IMR-90 (cell line): ENCODE measurements at regions not wholly inside any gene's neighbourhood (a gene's known extent, or its start where the extent isn't known, plus 50 kb on each side); places are given as distances from the start of the nearest gene placed in this dataset.

ENCODE experiments used
- ATAC-seq: fragments of 200-7000 bp; cut with Tn5 transposase; 2 replicates; pipeline ENCODE4 v1.9.1; 2020; ENCODE audit warnings: low read depth, mild to moderate bottlenecking, moderate library complexity
- BruUV-seq: library from RNA; stranded (reverse); fragments of 400-500 nt; replicated peaks from 2 replicates; lab custom pipeline; 2021; lab: Mats Ljungman, UMichigan
- CTCF ChIA-PET: fragments of 300-600 bp; formaldehyde crosslinking; extraction: SDS; loops from one replicate; lab custom pipeline; 2021; ENCODE audit warnings: antibody characterized with exemption; lab: Yijun Ruan, JAX
- POLR2A ChIA-PET: fragments of 300-600 bp; sonication (Branson Sonifier 250); formaldehyde crosslinking; loops from one replicate; lab custom pipeline; 2022; ENCODE audit warnings: antibody characterized with exemption; ENCODE audit not compliant: unreplicated experiment; lab: Charles Lee
- DNase-seq: peaks from one replicate; pipeline ENCODE4 v3.0.0; 2013
- H2AFZ ChIP-seq: replicated peaks from 2 replicates; pipeline ENCODE3; 2013; ENCODE audit warnings: low read length, mild to moderate bottlenecking; ENCODE audit not compliant: poor library complexity
- H2AK5ac ChIP-seq: 2 replicates; pipeline ENCODE4 v1.6.1; 2013; ENCODE audit warnings: low read depth, low read length, inconsistent platforms
- H2AK9ac ChIP-seq: replicated peaks from 2 replicates; pipeline ENCODE3; 2013; ENCODE audit warnings: mild to moderate bottlenecking, low read depth, low read length, moderate library complexity; ENCODE audit not compliant: poor library complexity
- H2BK120ac ChIP-seq: 2 replicates; pipeline ENCODE4 v1.6.1; 2013; ENCODE audit warnings: low read depth, low read length, inconsistent platforms
- H2BK15ac ChIP-seq: 3 replicates; pipeline ENCODE4 v1.6.1; 2013; ENCODE audit warnings: low read depth, low read length, inconsistent platforms
- H2BK20ac ChIP-seq: 2 replicates; pipeline ENCODE4 v1.6.1; 2013; ENCODE audit warnings: low read depth, mild to moderate bottlenecking, inconsistent platforms, low read length, moderate library complexity
- H2BK5ac ChIP-seq: 2 replicates; pipeline ENCODE4 v1.6.1; 2013; ENCODE audit warnings: mild to moderate bottlenecking, low read depth, low read length, inconsistent platforms; ENCODE audit not compliant: poor library complexity, severe bottlenecking
- H3K14ac ChIP-seq: replicated peaks from 2 replicates; pipeline ENCODE4 v1.6.1; 2013; ENCODE audit warnings: low read depth, low read length, inconsistent platforms
- H3K18ac ChIP-seq: 2 replicates; pipeline ENCODE4 v1.6.1; 2013; ENCODE audit warnings: low read depth, low read length, control low read depth
- H3K23ac ChIP-seq: 2 replicates; pipeline ENCODE4 v1.6.1; 2013; ENCODE audit warnings: low read depth, low read length, inconsistent platforms
- H3K27ac ChIP-seq: 2 replicates; pipeline ENCODE4 v1.5.1; 2013; ENCODE audit warnings: mild to moderate bottlenecking, control low read depth, low read length; ENCODE audit not compliant: insufficient read depth
- H3K27me3 ChIP-seq: 2 replicates; pipeline ENCODE4 v1.6.1; 2013; ENCODE audit warnings: low read length; ENCODE audit not compliant: control insufficient read depth, insufficient read depth
- H3K36me3 ChIP-seq: 2 replicates; pipeline ENCODE4 v1.6.1; 2013; ENCODE audit warnings: low read length, mixed read lengths; ENCODE audit not compliant: control insufficient read depth, insufficient read depth
- H3K4ac ChIP-seq: 2 replicates; pipeline ENCODE4 v1.6.1; 2013; ENCODE audit warnings: low read depth, low read length, inconsistent platforms
- H3K4me1 ChIP-seq: 2 replicates; pipeline ENCODE4 v1.6.1; 2013; ENCODE audit warnings: low read length, mixed read lengths; ENCODE audit not compliant: control insufficient read depth, insufficient read depth
- H3K4me2 ChIP-seq: 2 replicates; pipeline ENCODE4 v1.6.1; 2013; ENCODE audit warnings: low read depth, mild to moderate bottlenecking, control low read depth, low read length, moderate library complexity
- H3K4me3 ChIP-seq: 2 replicates; pipeline ENCODE4 v1.5.1; 2013; ENCODE audit warnings: low read depth, mild to moderate bottlenecking, control low read depth, low read length, moderate library complexity; ENCODE audit not compliant: insufficient read depth
- H3K56ac ChIP-seq: 2 replicates; pipeline ENCODE4 v1.6.1; 2013; ENCODE audit warnings: low read length, inconsistent platforms; ENCODE audit not compliant: insufficient read depth; ENCODE audit errors: extremely low read depth
- H3K79me1 ChIP-seq, 2 experiments: 2 replicates each; pipeline ENCODE4 v1.6.1; 2013; ENCODE audit warnings: low read length in 2 of 2, inconsistent platforms in 1 of 2, low read depth in 1 of 2
- H3K9ac ChIP-seq: 2 replicates; pipeline ENCODE4 v1.6.1; 2013; ENCODE audit warnings: low read depth, low read length, control low read depth
- H3K9me1 ChIP-seq: 2 replicates; pipeline ENCODE4 v1.6.1; 2013; ENCODE audit warnings: low read length, inconsistent platforms; ENCODE audit not compliant: insufficient read depth
- H3K9me3 ChIP-seq: 2 replicates; pipeline ENCODE4 v1.6.1; 2013; ENCODE audit warnings: low read length; ENCODE audit not compliant: control insufficient read depth, insufficient read depth
- H4K20me1 ChIP-seq: 2 replicates; pipeline ENCODE4 v1.6.1; 2013; ENCODE audit warnings: low read length, inconsistent platforms; ENCODE audit not compliant: insufficient read depth
- H4K5ac ChIP-seq: 2 replicates; pipeline ENCODE4 v1.6.1; 2013; ENCODE audit warnings: mild to moderate bottlenecking, low read depth, low read length, control low read depth
- H4K8ac ChIP-seq, 2 experiments: 2 replicates each; pipeline ENCODE4 v1.6.1; 2013; ENCODE audit warnings: low read depth in 2 of 2, low read length in 2 of 2, control low read depth in 1 of 2, inconsistent platforms in 1 of 2
- H4K91ac ChIP-seq: 2 replicates; pipeline ENCODE4 v1.6.1; 2013; ENCODE audit warnings: low read depth, low read length, inconsistent platforms; ENCODE audit not compliant: insufficient read depth
- BHLHE40 ChIP-seq: fragments of 150-350 bp; IDR thresholded peaks from 2 replicates; pipeline ENCODE4 v1.6.1; 2016; ENCODE audit warnings: mild to moderate bottlenecking, low read depth, low read length
- MXI1 ChIP-seq: IDR thresholded peaks from 2 replicates; pipeline ENCODE4 v1.6.1; 2012; ENCODE audit warnings: low read depth, mild to moderate bottlenecking, low read length, moderate library complexity, borderline replicate concordance
- NFE2L2 ChIP-seq: fragments of 150-350 bp; IDR thresholded peaks from 2 replicates; pipeline ENCODE4 v1.6.1; 2016; ENCODE audit warnings: low read depth, mild to moderate bottlenecking, low read length
- POLR2A ChIP-seq: IDR thresholded peaks from 2 replicates; pipeline ENCODE4 v1.6.1; 2012; ENCODE audit warnings: mild to moderate bottlenecking, low read depth, low read length
- RCOR1 ChIP-seq: IDR thresholded peaks from 2 replicates; pipeline ENCODE4 v1.6.1; 2012; ENCODE audit warnings: mild to moderate bottlenecking, low read length, improper control_type of control experiment; ENCODE audit not compliant: insufficient replicate concordance
- RFX5 ChIP-seq: IDR thresholded peaks from 2 replicates; pipeline ENCODE4 v1.8.0; 2012; ENCODE audit warnings: low read depth, mild to moderate bottlenecking, low read length, moderate library complexity
- SMC3 ChIP-seq: fragments of 150-350 bp; IDR thresholded peaks from 2 replicates; pipeline ENCODE4 v1.6.1; 2016; ENCODE audit warnings: low read depth, mild to moderate bottlenecking, antibody characterized with exemption, low read length, moderate library complexity
- USF2 ChIP-seq: fragments of 150-350 bp; IDR thresholded peaks from 2 replicates; pipeline ENCODE4 v1.6.1; 2017; ENCODE audit warnings: mild to moderate bottlenecking, antibody characterized with exemption, low read length, low read depth
- dilution Hi-C: fragments of 300-500 bp; cut with HindIII; formaldehyde crosslinking; loops from one replicate; pipeline ENCODE4 v1.14.3; 2018; ENCODE audit warnings: low sequenced_read_pairs; ENCODE audit not compliant: unreplicated experiment
- in situ Hi-C: fragments of 300-500 bp; cut with MboI; formaldehyde crosslinking; loops from 3 replicates; pipeline ENCODE4 v1.14.3; 2019; ENCODE audit warnings: low sequenced_read_pairs, inconsistent platforms, mixed read lengths
- intact Hi-C: fragments of 100-400 bp; cut with micrococcal nuclease; formaldehyde crosslinking; loops from 2 replicates; pipeline ENCODE4 v1.10.0; 2022
- TF ChIP-seq, protein P1 (sequence below): fragments of 150-350 bp; IDR thresholded peaks from 2 replicates; pipeline ENCODE4 v1.6.1; 2016; ENCODE audit warnings: low read depth, mild to moderate bottlenecking, low read length, moderate library complexity, borderline replicate concordance

DNA sequence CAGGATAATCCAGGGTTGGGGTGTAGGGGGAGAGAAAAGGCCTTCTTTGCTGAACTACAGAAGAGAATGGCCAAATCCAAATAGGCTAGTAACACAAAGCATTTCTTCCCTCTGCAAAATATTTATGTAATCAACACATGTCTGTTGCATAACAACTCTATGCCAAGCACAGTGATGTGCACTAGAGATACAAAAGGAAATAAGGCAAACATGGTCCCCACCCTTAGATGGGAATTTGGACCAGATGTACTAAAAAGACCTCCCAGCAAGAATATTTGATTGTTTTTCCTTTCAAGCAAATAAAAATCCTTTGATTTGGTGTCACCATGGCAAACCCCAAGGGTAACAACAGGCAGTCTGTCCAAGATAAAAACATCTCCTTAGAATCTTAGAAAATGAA, 177.6 kb upstream of the FGF13 start:
- Histone ChIP-seq H3K56ac (no peak overlapping the region), H2AK9ac (no peak overlapping the region), H2AK5ac (no peak overlapping the region), H3K9ac (no peak overlapping the region), H3K18ac (no peak overlapping the region), H2BK120ac (no peak overlapping the region), H2BK20ac (no peak overlapping the region), H4K8ac (no peak overlapping the region), H3K23ac (no peak overlapping the region), H2BK5ac (no peak overlapping the region), H3K36me3 (no peaks in the 10 kb centered on the region), H3K4me3 (no peak overlapping the region), H3K9me1 (no peaks in the 10 kb centered on the region), H3K79me1 (no peaks in the 10 kb centered on the region), H3K9me3 (no peaks in the 10 kb centered on the region), H2AFZ (no peak overlapping the region), H4K5ac (no peak overlapping the region), H3K14ac (no peak overlapping the region), H4K91ac (no peak overlapping the region), H4K20me1 (no peaks in the 10 kb centered on the region), H3K4me1 (no peaks in the 10 kb centered on the region), H3K27ac (no peak overlapping the region), H3K4ac (no peak overlapping the region), H3K4me2 (no peak overlapping the region), H2BK15ac (no peak overlapping the region), H3K27me3 (no peaks in the 10 kb centered on the region)
- ChIA-PET POLR2A (no interaction called here), CTCF (no interaction called here)
- TF ChIP-seq RFX5 (no peak), NFE2L2 (no peak), MXI1 (no peak), USF2 (no peak), BHLHE40 (no peak), SMC3 (no peak), POLR2A (no peak), RCOR1 (no peak)
- TF ChIP-seq, protein P1, sequence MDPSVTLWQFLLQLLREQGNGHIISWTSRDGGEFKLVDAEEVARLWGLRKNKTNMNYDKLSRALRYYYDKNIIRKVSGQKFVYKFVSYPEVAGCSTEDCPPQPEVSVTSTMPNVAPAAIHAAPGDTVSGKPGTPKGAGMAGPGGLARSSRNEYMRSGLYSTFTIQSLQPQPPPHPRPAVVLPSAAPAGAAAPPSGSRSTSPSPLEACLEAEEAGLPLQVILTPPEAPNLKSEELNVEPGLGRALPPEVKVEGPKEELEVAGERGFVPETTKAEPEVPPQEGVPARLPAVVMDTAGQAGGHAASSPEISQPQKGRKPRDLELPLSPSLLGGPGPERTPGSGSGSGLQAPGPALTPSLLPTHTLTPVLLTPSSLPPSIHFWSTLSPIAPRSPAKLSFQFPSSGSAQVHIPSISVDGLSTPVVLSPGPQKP = no peak
- BruUV-seq = no TSS peak
- dilution Hi-C loops = no loop called here
- no peak for ATAC-seq
- intact Hi-C loops = no loop called here
- no peak for DNase-seq
- in situ Hi-C loops = no loop called here
